A549 (cell line): ENCODE measurements at regions not wholly inside any gene's neighbourhood (a gene's known extent, or its start where the extent isn't known, plus 50 kb on each side); places are given as distances from the start of the nearest gene placed in this dataset.

Experiments used
- CTCF ChIP-seq: fragments of >200 bp; sonication (Bioruptor Twin); formaldehyde crosslinking; IDR thresholded peaks from 3 replicates; pipeline ENCODE4 v1.5.1; 2016
- FOSL2 ChIP-seq, 2 experiments: fragments of 450-650 bp in 1 of 2; fragments of >200 bp in 1 of 2; sonication (Bioruptor Twin) in 1 of 2; formaldehyde crosslinking; IDR thresholded peaks; 2 replicates each; pipeline versions ENCODE4 v1.5.0 to v1.6.1; 2016 to 2020; ENCODE audit warnings: mild to moderate bottlenecking in 1 of 2, moderate library complexity in 1 of 2
- HDAC2 ChIP-seq: fragments of 200-600 bp; sonication (generic); IDR thresholded peaks from 2 replicates; pipeline ENCODE4 v1.6.1; 2016
- HOXA7 ChIP-seq: fragments of 250-450 bp; sonication (Bioruptor Pico); IDR thresholded peaks from 2 replicates; pipeline ENCODE4 v1.5.0; 2020; ENCODE audit warnings: mild to moderate bottlenecking, moderate library complexity
- NFE2L2 ChIP-seq: fragments of 150-350 bp; conservative IDR thresholded peaks from 2 replicates; pipeline ENCODE4 v1.6.1; 2014; ENCODE audit warnings: low read length
- NPAS2 ChIP-seq: fragments of 250-450 bp; sonication (Bioruptor Pico); IDR thresholded peaks from 2 replicates; pipeline ENCODE4 v1.8.0; 2022; ENCODE audit warnings: mild to moderate bottlenecking, moderate library complexity, borderline replicate concordance
- RFX5 ChIP-seq: fragments of 450-650 bp; IDR thresholded peaks from 2 replicates; pipeline ENCODE4 v1.7.1; 2014; ENCODE audit warnings: antibody characterized with exemption, mild to moderate bottlenecking, moderate library complexity
- RNF2 ChIP-seq: fragments of 200-600 bp; sonication (generic); IDR thresholded peaks from 2 replicates; pipeline ENCODE4 v1.6.1; 2016; ENCODE audit warnings: low read depth, mild to moderate bottlenecking, antibody characterized with exemption, moderate library complexity, borderline replicate concordance
- SMC3 ChIP-seq: fragments of >200 bp; sonication (Bioruptor Twin); formaldehyde crosslinking; IDR thresholded peaks from 3 replicates; pipeline ENCODE4 v1.6.1; 2018; ENCODE audit warnings: inconsistent platforms
- TF ChIP-seq, protein P1 (sequence below): IDR thresholded peaks from 2 replicates; pipeline ENCODE4 v1.6.1; 2012

DNA sequence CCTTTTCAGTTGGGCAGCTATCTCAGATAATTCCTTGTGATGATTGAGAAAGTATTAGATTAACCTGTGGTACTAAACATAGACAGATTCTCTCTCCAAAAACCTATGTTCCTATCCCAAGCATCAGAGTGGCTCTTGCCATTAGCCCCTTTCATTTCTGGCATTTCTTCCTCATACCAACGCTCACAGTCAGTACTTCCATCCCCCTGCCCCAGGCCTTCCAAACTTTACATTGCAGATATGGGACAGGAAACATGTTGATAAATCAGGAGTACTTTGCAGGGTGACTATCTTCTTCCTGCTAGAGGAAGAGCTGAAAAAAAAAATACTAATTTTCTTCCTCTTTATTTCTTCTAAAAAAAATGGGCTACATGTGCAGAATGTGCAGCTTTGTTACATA, 442.6 kb upstream of the RGMB start:
- no peak for TF ChIP-seq NPAS2
- TF ChIP-seq, protein P1, sequence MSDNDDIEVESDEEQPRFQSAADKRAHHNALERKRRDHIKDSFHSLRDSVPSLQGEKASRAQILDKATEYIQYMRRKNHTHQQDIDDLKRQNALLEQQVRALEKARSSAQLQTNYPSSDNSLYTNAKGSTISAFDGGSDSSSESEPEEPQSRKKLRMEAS = no peak
- no peak for TF ChIP-seq NFE2L2
- TF ChIP-seq HDAC2 = no peak
- TF ChIP-seq CTCF = no peak
- no peak for TF ChIP-seq RNF2
- TF ChIP-seq FOSL2 (IDR thresholded peaks at IDR 0.05) = no peak
- TF ChIP-seq FOSL2 (CRISPR knock-in tag; IDR thresholded peaks at IDR 0.05) = no peak
- no peak for TF ChIP-seq SMC3
- TF ChIP-seq HOXA7 (CRISPR knock-in tag) = no peak
- no peak for TF ChIP-seq RFX5
